Ovary (tissue), 3 donors: ENCODE measurements at regions not wholly inside any gene's neighbourhood (a gene's known extent, or its start where the extent isn't known, plus 50 kb on each side); places are given as distances from the start of the nearest gene placed in this dataset.

Experiments
- CTCF ChIP-seq, 3 donors: fragments of 450-650 bp in 2 of 3; fragments of 200-600 bp in 1 of 3; IDR thresholded peaks; one replicate each; pipeline versions ENCODE4 v1.5.1 to v1.8.0; 2016 to 2022; ENCODE audit warnings: antibody characterized with exemption in 3 of 3, mild to moderate bottlenecking in 1 of 3
- EP300 ChIP-seq: sonication (generic); formaldehyde crosslinking; IDR thresholded peaks from one replicate; pipeline ENCODE4 v1.6.1; 2017; ENCODE audit warnings: antibody characterized with exemption
- donor health status: DM: no; HTN: no; CAD: no.

- TF ChIP-seq EP300: no peak
- TF ChIP-seq CTCF (IDR thresholded peaks at IDR 0.05): no peak
Measured at GRCh38 chr12:116395396-116395795, 117.9 kb upstream of the MED13L start.
